SK-MEL-5 (cell line): ENCODE measurements at regions not wholly inside any gene's neighbourhood (a gene's known extent, or its start where the extent isn't known, plus 50 kb on each side); places are given as distances from the start of the nearest gene placed in this dataset.

Experiments used
- DNase-seq: peaks from one replicate; pipeline ENCODE4 v3.0.0-alpha.2; 2016; ENCODE audit warnings: low read depth, low spot score
- in situ Hi-C: cut with HindIII; loops from 2 replicates; pipeline ENCODE4 v1.10.0; 2016; ENCODE audit warnings: low sequenced_read_pairs, high pct_unique_total_duplicates, low pct_unique_long_range_greater_than_20kb

DNA sequence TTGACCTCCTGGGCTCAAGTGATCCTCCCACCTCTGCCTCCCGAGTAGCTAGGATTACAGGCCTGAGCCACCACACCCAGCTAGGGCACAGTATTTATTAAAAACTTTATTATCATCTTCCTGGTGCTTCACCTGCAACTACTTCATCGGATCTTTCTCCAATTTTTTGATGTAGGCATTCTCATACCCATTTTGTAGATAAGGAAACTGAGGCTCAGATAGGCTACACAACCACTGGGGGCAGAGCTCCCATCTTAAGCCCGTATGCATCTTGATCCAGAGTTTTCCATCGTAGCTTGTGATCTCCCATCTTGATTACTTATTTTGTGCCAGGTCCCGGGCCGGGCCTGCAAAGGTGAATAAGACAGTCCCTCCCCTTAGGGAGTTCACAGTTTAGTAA is 68.1 kb upstream of the BCOR start:
- in situ Hi-C loops: no loop called here
- DNase-seq: no peak

DNA sequence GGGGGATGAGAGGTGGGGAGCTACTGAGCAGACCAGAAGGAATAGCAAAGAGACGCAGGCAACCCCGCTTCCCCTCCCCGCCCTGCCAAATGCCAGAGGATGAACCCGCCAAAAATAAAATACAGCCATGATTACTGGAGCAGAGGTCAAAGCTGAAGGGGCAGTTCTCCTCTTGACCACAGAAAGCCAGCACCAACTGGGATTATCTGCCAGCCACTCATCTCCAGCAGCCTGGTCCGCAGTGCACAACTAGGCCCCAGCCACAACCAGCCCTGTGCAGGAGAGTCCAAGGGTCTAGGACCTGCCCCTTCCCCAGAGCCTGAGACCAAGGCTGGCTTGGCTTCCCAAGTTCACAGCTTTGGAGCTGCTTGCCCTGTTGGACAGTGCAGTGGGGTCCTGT is 67.4 kb upstream of the BCOR start:
- in situ Hi-C loops: no loop called here
- DNase-seq: no peak

DNA sequence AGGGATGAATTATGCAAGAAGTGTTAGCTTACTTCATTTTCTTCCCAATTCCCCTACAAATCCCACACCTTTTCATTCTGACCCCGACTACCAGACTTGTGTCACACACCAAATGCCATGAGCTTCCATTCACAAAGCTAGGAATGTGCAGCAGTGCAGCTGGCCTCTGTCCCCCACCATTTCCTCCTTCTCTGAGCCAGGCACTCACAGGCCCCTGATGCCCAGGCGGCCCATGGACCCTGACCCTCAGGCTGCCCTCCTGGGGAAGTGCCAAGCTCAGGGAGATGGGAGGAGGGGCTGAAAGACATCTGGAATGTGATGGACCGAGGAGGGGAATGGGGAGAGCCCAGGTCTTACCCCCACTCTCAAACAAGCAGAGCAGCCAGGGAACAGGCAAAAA is 67.0 kb upstream of the BCOR start:
- DNase-seq: no peak
- in situ Hi-C loops: no loop called here

DNA sequence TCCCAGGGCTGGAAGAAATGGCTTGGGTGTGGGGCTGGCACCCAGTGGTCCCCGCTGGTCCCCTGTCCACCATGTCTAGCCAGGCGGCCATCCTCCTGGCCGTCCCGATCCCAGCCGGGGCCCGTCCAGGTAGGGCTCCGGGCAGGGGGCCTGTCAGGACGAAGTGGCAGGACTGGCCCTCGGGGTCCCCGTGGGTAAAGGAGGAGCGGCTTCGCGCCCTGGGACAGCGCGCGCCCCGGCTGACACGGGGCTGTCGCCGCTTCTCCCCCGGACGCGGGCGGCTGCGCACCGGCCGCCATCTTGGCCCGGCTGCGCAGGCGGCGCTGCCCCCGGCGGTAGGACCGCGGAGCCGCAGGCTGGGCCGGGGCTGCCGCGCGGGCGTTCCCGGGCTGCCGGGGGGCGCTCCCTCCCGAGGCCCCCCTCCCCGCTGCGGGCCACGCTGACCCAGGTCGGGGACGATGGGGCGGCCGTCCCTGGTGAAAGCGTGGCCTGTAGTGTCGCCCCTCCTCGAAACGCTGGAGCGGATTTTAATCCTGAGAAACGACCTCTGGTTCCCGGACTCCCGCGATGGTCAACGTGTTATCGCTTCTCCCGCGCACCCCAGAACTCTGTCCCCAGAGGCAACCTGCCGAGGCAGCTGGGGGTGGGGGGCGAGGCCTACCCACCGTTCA is 60.4 kb upstream of the BCOR start:
- in situ Hi-C loops: no loop called here
- DNase-seq: no peak

DNA sequence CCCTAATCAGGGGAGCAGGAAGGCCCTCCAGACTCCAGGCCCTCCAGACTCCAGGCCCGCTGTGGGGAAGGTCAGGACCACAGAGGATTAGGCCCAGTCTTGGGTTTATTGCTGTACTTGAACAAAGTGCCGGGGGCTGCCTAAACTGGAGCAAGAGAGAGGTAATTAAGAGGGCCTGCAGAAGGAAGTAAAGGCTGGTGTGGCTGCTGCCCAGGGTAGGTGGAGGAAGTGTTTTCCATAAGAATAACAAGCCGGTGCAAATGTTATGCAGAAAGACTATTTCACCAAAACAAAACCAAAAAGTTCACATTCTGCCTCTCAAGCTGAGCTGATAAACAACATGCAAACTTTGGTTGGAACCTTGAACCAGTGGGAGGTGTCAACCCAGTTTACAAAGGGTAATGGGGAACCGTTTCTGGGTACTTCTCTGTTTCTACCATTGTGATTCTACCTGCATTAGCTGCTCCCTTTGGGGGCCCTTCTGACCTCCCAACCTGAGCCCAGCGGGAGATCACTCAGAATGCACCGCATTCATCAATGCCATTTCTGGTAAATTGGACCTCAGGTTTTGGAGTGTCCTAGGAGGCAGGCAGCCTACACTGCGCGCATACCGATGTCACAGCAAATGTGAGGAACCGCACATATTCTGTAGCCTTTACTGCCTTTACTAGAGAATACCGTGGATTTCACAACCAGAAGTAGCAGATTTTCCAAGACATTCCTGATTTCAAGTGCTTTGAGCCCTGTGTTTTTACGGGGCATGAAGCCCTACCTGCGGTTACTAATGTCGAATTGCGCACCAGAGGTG is 59.7 kb upstream of the BCOR start:
- in situ Hi-C loops: no loop called here

DNA sequence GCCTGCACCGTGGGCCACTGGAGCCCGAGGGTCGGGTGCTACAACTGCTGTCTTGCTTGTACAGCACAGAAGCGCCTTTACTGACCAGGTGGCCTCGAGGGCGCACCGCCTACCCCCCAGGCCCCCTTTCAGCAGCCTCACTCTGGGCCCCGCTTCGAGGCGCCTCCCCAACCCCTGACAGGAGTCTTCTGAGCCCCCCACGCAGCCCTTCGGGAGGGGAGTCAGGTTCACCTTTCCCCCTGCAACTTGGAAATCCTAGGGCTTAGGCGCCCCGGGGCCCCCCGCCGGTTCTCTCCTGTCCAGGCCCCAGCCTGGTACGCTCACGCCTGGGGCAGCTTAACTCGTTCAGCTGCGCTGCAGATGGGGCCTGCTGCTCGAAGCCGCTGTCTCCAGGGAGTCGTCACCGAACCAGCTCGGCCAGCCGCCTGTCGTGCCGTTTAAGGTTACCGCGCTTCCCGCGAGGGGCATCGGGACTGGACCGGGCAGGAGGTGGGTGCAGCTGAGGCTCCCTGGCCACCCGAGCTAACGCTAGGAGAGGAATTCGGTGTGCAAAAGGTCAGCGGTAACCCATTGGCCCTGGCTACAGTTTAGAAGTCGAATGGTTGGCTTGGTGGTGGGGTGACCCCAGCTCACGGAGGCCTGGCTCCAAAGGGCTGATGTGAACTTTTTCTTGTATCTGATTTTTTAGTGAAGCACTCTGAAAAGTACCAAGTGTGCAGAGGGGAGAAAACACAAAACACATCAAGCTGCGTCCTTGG is 58.9 kb upstream of the BCOR start:
- no peak for DNase-seq
- in situ Hi-C loops: no loop called here

More for the DNA sequence above, 59.7 kb upstream of the BCOR start:
- no peak for DNase-seq

DNA sequence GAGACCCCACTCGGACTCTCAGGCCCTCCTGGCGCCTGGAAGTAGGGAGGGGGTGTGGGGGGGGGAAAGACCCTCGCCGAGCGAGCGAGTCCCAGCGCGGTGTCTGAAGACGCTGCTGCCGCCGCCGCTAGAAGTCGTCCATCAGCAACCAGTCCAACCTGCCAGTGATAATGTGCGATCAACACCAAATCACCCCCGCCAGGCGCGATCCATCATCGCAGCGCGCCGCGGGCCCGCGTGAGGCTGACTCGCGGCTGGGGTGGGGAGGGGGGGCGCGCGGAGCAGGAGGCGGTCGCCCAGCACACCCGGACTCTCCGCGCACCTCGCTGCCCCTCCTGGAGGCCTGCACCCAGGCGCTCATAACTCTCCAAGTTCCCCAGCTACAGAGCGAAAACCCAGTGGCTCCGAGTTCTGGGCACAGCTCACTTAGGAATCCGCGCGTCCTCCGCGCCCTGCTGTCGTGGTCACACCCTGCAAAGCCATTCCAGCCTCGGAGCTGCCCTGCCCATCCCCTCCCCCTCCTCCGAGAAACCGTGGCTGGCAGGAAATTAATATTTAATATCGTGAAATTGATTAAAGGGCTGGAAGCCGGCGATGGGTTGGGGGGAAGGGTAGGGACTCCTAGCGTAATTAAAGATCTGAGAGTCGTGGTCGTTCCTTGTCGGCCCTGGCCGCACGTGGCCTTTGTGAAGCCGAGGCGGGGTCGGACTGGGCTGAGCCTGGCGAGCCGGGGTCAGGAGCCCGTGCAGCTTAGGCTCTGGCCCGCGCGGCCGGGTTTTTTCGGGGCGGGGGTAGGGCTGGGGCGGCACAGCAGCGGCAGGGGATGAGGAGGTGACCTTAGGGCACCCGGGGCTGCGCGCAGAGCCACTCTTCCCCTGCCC is 58.1 kb upstream of the BCOR start:
- in situ Hi-C loops: no loop called here

DNA sequence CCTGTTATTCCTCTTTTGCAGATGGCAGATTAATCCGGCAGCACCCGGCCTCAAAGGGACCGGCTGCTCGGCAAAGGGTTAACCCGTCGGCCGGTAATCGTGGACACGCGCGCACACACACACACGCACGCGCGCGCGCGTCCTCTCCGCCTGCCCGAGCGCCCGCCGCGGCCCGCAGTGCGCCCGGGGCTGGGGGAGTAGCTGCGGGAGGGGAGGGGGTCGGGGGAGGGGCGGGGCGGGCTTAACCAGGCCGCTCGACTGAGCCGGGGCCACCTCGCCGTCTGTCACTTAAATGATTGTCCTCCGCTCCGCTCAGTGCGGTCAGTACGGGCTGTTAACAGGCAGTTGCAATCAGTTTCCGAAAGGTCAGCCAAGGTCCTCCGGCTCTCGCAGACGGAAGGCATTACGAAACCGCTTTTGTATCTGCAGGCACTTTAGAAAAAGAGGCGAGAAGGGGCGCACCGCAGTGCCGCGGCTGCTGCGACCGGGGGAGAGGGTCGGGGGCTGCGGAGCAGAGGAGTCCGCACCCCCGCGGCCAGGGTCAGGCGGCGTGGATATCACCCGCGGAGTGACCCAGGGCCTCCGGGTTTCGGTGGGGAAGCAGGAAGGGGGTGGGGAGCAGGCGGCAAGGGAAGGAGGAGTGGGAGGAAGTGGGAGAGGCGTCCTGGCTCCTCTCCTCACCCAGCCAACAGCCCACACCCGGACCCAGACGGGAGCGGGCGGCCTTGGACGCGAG is 57.3 kb upstream of the BCOR start:
- in situ Hi-C loops: no loop called here
- DNase-seq: peak; percentile 54

More for the DNA sequence above, 58.1 kb upstream of the BCOR start:
- no peak for DNase-seq

DNA sequence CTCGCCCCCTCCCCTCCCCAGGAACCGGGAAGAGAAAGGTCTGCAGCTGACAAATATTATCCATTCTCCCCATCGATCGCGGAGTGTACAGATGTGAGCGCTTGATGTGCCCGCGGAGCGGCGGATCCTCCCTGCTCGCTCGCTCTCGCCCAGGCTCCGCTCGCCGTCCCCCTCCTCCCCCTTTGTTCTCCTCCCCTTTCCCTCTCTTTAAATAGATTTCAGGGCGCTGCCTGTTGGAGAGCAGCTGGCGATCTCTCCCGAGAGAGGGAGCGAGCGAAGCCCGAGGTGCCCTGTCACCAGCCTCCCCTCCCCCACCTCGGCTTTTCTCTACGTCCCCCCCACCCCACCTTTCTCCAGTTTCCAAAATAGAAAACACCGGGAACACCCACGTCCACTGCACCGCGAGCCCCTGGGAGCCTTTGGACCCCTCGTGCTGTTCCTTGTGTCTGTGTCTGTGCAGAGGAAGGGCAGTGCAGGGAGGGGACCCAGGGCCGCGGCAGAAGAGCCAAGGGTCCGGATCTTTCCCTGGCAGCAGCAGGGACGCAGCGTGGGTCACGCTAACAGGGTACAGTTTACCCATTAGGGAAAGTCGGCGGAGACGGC is 56.6 kb upstream of the BCOR start:
- DNase-seq: peak; percentile 30
- in situ Hi-C loops: no loop called here

DNA sequence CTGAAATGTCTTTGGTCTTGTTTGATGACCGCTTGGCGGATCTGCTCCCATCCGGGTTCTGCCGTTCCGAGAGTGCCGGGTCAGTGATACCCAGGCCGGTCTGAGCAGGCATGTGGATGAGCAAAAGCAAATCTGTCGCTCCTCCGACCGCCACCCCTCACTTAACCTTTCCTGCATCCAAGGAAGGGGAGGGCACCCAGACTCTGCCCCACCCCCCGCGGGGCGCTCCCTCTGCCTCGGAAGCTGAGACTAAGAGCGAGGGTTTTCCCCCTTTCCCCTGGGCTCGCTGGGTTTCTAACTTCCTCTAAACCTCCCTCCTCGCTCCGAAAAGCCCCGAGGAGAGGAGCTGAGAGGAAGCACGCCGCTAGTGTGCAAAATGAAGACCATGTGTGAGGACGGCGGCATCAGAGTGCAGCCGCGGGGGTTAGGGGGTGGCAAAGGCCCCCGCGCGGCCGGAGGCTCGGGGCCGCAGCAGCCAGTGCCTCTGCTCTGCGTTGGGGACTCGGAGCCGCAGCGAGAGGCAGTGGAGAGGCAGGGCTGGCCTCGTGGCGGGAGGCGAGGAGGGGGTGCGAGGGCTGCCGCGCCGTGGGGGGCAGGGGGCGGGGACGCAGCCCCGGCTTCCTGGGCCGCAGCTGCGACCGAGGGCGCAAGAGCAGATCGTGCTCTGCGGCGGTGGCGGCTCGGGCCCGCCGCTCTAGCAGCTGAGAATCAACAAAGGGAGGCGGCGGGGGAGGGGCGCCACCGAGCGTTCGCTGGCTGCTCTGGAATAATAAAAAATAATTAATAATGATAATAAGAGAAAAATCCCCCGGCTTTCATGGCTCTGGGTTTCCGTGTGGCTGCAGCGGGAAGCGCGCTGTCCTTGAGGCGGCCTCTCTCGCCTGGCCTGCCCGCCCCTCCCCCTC is 55.8 kb upstream of the BCOR start:
- DNase-seq: no peak
- in situ Hi-C loops: no loop called here

DNA sequence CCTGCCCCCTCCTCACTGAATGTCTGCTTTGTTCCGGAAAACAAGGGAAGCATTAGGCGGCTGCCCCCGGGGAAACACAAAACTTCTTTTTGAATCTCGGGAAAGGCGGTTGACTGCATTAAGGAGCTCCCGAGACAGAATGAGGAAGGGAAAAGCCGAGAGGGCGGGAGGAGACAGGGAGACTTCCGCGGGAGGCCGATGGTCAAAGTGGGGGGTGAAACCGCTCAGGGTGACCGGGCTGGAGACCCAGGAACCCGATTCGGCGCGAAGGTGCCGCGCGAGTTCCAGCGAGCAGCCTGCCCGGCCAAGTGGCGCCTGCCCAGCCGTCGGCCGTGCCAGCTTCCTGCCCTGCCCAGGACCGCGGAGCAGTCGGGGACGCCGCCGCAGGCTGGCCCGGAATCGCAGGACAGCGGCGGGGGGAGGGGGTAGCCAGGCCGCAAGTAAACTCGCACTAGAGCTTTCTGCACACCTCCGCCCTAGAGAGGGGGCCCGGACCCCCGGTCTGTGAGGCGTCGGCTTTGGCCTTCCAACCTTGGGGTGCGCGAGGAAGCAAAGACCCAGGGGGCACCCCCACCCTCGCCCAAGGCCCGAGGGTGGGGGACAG is 55.1 kb upstream of the BCOR start:
- in situ Hi-C loops: no loop called here
- DNase-seq: peak; percentile 80

DNA sequence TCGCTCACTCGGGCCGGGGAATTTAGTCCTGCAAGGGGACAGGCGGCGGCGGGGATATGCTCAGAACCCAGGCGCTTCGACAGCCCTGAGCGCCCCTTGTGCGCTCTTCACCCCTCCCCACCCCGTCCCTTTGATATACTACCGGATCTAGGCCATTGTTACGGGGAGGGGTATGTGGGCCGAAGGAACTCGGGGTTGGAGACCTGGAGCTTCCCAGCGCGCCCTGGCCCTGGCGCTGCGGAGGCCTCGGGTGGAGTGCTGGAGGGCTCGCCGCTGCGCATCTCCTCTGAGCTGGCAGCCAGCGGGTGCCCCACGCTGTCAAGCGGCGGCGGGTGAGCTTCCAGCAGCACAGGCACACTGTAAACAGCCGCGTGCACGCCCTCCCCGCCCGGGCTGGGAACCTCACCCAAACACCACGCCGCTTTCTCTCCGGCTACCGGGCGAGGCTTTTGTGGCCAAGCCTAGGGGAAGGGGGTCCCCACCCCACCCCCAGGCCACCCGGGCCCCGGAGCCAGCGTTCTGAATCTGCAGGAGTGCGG is 54.5 kb upstream of the BCOR start:
- in situ Hi-C loops: no loop called here

DNA sequence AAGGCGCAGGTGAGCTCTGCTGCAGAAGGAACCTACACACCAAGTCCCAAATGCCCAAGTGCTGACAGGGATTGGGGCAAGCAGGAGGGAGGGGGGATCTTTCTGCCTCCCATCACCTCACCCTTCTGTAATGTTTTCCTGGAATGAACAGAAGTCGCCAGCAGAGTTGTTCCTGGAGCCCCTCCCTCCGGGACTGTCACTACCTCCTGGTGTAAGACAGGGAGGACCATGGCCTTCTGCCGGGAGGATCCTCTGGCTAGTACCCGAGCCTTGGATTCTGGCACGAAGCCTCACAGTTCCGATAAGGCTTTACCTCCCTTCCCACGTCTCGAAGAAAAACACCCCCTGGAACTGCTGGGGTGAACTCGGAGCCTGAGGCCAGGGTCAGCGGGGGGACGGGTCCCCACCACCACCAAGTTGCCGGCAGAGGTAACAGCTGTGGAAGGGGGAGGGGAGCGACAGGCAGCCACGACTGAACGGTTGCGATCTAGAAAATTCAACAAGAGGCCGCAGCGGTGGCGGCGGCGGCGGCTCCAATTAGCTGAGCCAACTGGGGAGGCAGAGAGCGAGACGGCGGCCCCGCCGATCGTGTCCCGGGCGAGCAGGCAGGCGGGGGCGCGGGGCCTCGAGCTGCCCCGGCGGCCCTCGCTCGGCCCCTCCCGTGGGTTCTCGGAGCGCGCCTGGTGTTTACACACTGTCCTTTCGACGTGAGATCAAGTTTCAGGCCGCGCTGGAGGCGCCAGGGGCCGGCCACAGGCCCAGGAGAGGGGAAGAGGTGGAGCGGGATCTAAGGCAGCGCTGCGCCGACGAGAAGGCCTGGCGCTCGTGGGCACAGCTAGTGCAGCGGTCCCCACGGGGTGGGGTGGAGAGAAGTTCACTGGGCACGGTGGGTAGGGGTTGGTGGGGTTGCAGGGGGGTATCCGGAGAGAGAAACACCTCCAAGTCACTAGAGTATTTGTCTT is 53.7 kb upstream of the BCOR start:
- no peak for DNase-seq
- in situ Hi-C loops: no loop called here

More for the DNA sequence above, 54.5 kb upstream of the BCOR start:
- DNase-seq: no peak

DNA sequence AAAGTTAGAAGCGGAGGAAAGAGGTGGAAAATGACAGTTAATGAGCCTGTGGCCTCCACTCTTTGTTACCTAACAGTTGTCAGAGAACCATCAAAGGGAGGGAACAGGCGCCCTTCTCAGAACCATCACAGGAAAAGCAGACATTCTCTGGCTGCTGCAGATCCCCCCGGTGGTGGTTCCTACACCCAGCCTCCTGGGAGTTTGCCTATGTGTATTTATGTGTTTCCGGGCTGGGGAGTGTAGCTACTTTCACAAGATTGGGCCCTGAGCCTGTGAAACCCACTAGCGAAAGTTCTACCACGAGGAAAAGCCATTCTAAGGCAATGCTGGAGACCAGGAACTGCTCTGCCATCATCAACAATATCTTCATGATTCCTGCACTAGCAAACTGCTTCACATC is 52.7 kb upstream of the BCOR start:
- DNase-seq: no peak
- in situ Hi-C loops: no loop called here
